HG02610 (cell line): ENCODE measurements at regions not wholly inside any gene's neighbourhood (a gene's known extent, or its start where the extent isn't known, plus 50 kb on each side); places are given as distances from the start of the nearest gene placed in this dataset.

ENCODE experiments used
- ATAC-seq: cut with Tn5 transposase; IDR thresholded peaks from one replicate; pipeline ENCODE4 v1.9.1; 2021; ENCODE audit warnings: mild to moderate bottlenecking, moderate library complexity; ENCODE audit not compliant: unreplicated experiment

DNA sequence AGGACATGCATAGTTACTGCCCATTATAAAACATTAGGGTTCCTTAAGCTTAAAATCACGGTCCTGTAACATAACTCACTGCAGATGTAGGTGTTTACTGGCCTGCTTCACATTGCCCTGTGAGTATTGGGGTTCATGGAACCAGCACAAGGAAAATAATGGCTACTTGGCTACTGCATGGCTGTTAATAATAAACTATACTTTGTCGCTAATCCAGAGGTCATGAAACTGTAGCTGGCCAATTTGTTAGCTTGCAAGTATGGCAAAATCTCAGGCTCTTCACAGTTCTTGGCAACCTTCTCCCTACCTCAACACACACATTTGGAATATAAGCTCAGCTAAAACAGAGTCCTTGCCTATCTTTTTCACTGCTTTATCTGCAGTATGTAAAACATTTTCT lies 274.0 kb upstream of the NR5A2 start:
- no peak for ATAC-seq

DNA sequence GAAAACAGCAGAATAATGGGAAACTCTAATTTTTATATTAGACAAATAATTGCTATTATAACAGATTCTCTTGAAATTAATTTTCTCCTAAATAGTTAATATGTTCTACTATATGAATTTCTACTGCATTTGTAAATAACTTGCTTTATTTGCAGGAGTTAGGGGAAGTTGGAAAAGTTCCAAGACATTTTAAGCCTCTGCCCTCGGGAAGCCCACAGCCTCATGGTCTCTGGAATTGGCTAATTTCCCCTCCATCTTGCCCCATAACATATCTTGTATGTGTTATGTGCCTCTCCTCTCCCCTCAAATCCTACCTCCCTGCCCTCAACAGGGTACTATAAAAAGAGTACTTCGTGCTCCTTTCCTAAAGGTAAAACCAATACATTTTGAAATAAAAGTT lies 271.4 kb upstream of the NR5A2 start:
- no peak for ATAC-seq

DNA sequence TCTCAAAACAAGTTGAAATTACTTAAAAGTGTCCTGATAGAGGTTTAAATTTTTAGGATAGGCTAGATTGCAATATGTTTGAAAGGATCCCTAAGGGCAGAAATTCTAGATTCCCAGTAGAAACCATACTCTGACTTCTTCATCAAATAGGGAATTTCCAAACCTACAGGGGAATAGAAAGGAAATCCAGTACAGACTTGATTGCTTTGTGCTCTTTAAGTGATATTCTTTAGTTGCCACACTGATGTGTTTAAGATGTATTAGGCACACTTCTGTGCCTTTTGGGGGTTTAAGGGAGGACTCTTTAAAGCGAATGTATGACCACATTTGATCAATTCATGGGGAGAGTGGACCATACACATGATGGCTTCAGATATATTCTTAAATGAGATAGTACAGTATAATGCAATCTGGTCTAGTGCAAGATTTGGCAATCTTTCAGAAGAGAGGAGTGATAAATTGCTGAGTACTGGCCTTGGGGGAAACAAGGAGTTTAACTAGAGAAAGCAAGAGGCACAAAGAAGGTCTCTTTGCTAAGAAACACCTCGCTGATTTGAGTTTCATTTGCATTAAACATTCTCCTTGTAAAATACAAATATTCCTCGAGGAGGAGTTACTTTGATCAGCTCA lies 268.8 kb upstream of the NR5A2 start:
- no peak for ATAC-seq

DNA sequence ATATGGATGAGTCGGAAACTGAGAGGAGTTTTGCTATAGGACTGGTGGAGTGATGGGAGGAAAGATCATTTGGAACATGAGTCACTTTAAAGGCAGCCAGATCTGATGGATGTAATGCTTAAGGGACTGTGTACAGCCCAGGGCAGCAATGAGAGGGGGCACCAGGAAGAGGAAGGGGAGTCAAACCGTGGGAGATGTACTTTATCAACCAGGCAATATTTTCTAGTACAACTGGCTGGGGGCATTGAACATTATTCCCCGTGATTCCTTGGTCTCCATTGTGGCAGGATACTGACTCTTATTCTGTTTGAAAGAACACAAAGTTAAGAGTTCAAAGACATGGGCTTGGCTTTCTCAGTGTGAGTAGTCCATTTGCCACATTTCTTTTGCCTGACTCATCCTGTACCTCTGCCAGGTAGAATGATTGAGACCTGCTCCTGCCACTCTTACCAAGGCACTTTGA lies 268.2 kb upstream of the NR5A2 start:
- no peak for ATAC-seq

DNA sequence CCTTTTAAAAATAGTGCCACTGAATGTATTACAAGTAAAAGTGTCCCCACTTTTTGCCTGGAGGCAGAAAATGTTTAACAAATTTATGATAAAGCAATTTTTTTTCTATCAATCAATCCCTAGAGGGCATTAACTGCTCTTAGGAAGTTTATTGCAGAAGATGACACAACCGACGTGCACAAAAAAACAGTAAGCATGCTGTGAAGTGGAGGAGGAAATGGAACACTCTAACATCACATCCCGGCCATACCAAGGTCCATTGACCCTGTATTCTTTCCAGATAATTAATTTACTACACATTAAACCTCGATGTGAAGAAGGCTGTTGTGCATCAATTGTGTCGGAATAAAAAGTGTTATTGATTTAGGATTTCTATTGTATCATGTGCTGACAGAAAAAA lies 264.9 kb upstream of the NR5A2 start:
- no peak for ATAC-seq

DNA sequence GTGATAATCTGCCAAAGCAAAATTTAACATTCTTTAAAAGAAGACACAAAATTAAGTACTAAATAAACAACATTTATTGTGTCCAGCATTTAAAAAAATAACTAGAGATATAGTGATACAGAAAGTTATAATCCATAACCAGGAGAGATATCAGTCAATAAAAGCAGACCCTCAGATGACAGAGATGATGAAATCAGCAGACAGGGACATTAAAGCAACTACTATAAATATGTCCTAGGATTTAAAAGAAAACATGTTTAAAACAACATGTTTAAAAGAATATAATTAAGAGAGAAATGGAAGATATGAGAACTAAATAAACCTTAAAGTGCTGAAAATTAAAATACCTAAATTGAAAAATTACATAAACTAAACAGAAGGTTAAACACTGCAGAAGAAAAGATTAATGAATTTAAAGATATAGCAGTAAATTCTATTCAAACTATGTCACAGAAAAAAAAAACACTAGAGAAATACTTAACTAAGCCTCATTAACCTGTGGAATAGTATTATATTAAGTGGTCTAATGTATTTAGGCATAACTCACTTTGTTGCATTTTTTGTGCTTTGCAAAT lies 261.2 kb upstream of the NR5A2 start:
- no peak for ATAC-seq

DNA sequence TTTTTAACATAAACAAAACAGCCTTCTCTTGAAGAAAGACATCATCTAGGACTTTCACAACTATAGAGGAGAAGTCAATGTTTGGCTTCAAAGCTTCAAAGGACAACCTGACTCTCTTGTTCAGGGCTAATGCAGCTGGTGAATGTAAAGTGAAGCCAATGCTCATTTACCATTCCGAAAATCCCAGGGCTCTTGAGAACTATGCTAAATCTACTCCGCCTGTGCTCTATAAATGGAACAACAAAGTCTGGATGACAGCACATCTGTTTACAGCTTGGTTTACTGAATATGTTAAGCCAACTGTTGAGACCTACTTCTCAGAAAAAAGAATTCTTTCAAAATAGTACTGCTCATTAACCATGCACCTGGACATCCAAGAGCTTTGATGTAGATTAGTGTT lies 259.8 kb upstream of the NR5A2 start:
- no peak for ATAC-seq

DNA sequence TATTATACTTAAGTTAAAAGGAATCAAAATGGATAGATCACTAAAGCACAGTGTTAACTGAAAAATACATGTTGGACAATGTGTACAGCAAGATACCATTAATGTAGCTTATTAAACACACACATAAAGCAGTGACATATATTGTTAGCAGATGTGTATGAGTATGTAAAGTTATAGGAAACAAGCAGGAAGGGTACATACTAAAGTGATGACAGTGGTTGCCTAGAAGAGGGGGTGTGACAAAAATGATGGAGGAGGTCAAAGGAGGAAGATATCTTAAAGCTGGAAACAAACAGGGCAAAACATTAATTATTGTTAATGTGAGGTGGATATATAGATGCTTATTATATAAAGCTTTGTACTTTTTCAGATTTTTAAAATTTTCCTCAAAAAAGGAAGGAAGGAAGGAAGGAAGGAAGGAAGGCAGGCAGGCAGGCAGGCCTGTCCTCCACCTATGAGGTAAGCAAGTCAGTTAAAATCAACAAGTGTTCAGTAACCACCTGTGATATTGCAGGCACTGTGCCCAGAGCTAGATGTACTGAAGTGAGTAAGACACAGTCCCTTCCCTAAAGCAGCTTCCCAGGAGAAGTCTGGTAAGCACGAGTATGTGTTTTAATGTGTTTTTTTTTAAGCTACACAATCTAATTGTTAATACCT lies 252.9 kb upstream of the NR5A2 start:
- ATAC-seq, result no peak

DNA sequence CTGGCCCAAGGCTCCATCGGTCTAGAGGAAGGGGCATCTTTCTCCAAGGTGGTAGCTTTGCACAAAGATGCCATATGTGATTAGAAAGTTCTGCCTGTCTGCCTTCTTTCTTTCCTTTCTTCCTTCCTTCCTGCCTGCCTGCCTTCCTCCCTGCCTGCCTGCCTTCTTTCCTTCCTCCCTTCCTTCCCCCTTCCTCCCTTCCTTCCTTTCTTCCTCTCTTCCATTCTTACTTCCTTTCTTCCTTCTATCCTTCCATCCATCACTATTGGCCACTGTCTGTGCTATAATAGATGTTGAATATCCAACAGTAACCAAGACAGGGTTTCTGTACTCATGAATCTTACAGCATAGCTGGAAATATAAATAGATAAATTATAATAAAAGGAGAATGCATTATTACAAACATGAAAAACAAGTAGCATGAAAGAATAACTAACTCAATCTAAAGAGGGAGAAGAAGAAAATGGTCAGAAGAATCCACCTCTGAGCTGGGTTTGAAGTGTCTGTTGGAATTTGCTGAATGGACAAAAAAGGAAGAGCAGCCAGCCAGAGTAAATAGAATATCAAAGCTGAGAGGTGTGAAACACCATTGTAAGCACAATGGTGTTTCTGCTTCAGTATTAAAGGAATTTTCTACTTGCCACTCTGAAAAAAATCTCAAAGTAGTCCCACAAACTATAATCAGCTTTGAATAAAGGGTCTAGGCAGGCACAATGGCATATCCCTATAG lies 250.6 kb upstream of the NR5A2 start:
- ATAC-seq, result no peak

DNA sequence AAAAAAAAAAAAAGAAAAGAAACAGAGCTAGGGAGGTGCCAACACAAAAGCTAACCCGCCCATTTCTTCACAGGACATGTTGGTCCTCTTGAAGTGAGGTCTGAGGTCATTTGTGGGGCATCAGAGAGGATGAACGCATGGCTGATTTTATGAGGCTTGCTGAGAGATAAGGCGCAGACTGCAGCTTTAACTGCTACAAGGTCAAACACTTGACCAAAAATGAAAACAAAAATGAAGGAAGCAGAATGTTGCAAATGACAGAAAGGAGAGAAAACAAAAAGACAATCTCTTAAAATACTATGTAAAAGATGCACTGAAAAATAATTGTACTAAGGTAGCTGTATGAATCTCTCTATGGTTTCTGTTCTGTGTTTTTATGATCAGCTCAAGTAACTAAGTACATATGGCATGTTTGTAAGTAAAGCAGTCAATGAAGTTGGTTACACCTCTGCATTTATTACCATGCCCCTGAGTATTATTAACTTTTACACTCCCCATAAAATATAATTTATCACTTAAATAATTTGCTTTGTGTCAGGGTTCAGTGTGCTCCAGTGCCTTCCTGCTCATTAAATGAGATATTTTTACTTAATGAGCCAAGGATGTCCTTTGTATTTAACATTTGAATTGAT lies 249.1 kb upstream of the NR5A2 start:
- ATAC-seq, result no peak

DNA sequence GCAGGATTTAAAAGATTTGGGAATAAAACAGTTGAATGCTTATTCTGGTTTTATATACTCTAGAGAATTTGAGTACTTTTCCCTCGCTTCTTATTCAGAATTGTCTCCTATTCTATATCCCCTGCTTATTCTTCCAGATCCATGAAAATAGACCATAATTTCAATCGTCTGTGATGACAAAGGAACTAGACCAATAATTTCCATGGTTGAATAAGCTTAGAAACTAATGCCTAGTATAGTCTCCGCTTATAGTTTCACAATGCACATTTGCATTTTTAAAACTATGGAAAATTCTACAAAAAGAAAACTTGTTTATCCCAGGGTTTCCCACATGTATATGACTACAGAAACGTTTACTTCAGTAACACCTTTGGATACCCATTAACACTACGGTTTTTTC lies 247.4 kb upstream of the NR5A2 start:
- no peak for ATAC-seq

DNA sequence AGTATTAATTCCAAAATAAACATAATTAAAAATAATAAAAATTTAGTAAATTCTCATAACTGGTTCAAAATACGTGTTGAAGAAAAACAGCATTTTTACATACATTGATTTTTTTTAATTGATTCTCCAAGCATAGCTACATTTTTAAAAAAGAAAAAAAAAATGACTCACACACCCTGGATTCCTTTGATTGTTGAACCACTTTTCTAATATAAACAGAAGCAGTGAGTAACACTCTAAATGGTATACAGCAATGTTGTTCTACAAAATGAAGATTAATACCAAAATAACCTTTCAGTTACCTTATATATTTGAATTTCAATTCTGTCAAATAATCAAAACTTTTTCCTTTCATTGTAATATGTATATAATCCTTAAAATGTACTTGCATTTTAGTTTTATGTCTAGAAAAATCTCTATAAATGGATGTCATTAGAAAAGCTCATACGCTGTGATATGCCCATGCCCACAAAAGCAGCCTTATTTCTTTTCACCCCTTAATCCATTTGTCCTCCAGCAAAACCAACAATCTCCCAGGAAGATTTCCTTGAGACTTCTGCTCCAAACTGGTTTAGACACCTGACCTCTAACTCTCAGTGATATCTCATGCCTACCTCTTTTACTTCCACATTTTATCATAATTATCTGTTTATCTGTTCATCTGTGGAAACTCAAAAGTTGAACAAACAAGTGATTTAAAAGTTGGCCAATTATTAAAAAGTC lies 246.4 kb upstream of the NR5A2 start:
- no peak for ATAC-seq

DNA sequence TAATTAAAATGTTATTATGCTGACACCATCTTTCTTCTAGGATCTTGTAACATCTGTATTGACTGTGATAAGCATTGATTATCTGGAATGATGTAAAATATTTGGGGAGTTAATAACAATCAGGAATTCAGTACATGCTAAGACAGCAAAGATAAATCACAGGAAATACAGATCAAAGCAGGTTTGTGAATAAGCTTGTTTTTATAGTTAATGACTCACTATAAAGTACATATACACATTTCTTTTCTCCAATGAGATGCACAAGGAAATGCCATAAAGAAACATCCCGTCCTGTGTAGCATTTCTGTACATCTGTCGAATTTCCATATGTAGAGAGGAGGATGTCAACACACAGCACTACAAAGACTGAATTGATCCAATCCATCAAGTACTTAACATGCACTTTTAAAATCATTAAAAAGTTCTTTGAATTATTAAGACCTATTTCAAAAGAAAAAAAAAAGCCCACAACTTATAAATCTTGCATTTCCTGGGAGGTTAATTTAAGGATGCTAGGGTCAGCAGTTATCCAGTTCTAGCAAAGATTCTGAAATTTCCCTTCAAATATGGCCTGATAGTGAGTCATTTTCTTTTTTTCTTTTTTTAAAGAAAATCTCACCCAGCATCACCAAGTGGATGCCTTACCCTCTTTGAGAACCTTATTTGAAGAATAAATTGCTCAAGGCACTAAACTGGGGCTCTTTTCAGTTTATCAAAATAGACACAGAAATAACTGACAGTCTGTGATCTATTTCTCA lies 243.2 kb upstream of the NR5A2 start:
- no peak for ATAC-seq

DNA sequence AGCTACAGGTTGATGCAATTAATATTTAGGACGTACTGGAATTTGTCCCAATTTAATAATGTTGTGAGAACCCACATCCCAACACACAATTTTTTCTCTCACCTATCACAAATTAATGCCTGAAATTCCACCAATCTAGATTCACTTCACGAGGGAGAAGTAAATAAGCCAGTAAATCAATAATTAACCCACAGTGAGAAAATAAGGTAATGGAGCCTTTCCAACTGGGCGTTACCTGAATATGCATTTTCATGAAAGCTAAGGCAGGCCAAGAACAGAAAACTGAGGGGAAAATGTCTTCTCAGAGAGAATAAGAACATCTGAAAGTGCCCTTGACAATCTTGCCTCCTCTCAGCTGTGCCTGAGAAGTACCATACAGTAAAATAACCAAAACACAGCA lies 240.8 kb upstream of the NR5A2 start:
- no peak for ATAC-seq

DNA sequence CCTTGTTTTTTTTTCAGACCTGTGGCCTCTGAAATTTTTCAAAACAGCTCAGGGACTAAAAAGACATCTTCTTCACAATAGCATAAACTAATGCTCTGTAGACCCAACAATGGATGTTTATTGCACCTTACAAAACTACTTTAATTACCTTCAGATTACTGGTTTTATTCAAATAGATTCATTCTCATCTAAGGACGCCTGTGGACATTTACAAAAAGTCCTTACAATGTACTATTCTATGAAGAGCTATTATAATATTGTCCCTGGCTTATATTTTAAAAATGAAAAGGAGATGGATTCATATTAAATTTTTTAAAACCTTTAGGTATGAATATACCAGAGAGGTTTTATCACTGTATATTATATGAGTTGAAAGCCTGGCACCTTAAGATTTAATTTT lies 238.4 kb upstream of the NR5A2 start:
- ATAC-seq, result no peak

DNA sequence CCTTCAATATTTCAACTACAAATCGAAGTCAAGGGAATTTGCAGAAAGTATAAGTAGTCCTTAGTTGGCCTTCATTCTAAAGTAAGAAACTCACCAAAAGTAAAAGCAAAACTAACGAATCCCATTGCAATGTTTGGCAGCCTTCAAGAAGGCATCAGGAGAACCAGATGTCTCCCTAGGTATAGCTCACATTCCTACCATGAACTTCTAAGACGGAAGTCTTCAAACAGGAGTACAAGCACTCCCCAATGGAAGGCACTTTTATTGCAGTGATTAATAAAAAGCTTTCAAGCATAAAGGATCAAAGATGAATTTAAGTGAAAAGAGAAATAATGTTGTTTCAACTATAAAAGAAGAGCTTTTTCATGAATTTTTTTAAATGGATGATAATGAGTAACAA lies 236.0 kb upstream of the NR5A2 start:
- ATAC-seq, result no peak

DNA sequence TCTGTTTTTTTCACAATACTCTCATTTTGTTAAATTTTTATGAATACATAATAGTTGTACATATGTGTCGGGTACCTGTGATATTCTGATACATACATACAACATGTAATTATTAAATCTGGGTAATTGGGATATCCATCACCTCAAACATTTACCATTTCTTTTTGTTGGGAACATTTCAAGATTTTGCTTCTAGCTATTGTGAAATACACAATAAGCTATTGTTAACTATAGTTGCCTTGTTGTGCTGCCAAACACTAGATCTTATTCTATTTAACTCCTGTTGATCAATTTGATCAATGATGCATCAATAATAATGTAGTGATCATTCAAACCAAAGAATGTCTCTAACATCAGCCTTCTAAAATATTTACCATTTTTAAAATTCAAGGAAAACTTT lies 234.6 kb upstream of the NR5A2 start:
- no peak for ATAC-seq

DNA sequence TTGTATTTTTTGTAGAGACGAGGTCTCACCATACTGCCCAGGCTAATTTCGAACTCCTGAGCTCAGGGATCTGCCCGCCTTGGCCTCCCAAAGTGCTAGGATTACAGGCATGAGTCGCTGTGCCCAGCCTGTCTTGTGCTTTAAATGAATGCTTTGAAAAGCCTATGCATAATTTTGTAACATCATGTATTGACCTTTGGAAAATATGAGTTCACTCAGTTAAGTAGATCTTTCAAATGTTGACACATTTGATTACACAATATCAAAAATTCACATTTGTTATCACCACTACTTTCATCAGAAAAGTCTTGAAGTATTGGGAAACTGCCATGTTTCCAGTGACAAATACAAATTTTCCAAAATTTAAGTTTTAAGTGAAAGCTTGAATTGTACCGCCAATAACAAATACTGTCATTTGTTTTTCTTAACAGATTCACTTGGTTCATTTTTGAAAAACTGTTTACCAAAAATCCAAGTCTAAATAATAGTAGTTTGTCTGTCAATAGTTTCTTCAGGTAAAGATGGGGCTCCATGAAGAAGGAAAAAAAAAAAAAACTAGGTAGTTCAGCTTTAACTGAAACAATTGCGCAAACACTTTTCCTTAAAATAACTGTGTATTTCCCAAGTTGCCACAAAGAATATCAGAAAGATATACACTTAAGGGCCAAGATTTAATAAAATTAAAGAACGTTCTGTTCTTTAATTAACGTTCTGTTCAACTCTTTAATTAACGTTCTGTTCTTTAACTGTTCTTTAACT lies 233.2 kb upstream of the NR5A2 start:
- ATAC-seq, result no peak

DNA sequence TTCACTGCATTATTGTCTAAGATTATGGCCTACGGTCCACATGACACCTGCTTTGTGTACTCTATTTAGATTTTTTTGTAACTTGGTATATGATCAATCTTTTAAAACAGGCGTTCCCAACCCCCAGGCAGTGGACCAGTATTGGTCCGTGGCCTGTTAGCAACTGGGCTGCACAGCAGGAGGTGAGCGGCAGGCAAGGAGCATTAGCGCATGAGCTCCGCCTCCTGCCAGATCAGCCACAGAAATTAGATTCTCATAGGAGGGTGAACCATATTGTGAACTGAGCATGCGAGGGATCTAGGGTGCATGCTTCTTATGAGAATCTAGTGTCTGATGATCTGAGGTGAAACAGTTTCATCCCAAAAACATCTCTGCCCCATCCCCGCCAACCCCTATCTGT lies 228.4 kb upstream of the NR5A2 start:
- no peak for ATAC-seq
